ENCODE measurements at regions not wholly inside any gene's neighbourhood (a gene's known extent, or its start where the extent isn't known, plus 50 kb on each side); places are given as distances from the start of the nearest gene placed in this dataset.

GRCh38 chr3:153257673-153258351, 95.8 kb downstream of the RAP2B start:
- Histone ChIP-seq H3K27me3 (ENCODE audit: control insufficient read depth, insufficient read depth, low read length) (no peaks in the 10 kb centered on the region), H3K36me3 (ENCODE audit: control insufficient read depth, insufficient read depth, low read length) (no peaks in the 10 kb centered on the region), H3K9me3 (ENCODE audit: control insufficient read depth, insufficient read depth, low read depth, low read length) (no peaks in the 10 kb centered on the region), H3K4me3 (ENCODE audit: low read depth in 2 of 2, low read length in 2 of 2) (no peak overlapping the region), H3K27ac (ENCODE audit: low read length) (no peak overlapping the region), H3K4me1 (ENCODE audit: control insufficient read depth, insufficient read depth, low read length) (no peaks in the 10 kb centered on the region)
- no TSS peak for BruUV-seq (replicated peaks)
- intact Hi-C loops (cut with micrococcal nuclease; ENCODE audit: unreplicated experiment): no loop called here
- POLR2A ChIA-PET: no interaction called here
- DNase-seq (ENCODE audit: low read depth, low spot score): no peak
- ATAC-seq: no peak
- no peak for TF ChIP-seq TCF7L2 (IDR thresholded peaks at IDR 0.05; ENCODE audit: low read depth, low read length)
- TF ChIP-seq, protein P1, sequence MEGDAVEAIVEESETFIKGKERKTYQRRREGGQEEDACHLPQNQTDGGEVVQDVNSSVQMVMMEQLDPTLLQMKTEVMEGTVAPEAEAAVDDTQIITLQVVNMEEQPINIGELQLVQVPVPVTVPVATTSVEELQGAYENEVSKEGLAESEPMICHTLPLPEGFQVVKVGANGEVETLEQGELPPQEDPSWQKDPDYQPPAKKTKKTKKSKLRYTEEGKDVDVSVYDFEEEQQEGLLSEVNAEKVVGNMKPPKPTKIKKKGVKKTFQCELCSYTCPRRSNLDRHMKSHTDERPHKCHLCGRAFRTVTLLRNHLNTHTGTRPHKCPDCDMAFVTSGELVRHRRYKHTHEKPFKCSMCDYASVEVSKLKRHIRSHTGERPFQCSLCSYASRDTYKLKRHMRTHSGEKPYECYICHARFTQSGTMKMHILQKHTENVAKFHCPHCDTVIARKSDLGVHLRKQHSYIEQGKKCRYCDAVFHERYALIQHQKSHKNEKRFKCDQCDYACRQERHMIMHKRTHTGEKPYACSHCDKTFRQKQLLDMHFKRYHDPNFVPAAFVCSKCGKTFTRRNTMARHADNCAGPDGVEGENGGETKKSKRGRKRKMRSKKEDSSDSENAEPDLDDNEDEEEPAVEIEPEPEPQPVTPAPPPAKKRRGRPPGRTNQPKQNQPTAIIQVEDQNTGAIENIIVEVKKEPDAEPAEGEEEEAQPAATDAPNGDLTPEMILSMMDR (IDR thresholded peaks at IDR 0.05): no peak
- no peak for TF ChIP-seq REST (IDR thresholded peaks at IDR 0.05; ENCODE audit: insufficient read depth in 1 of 2, low read depth in 2 of 2, low read length in 1 of 2)
- TF ChIP-seq SIN3A (IDR thresholded peaks at IDR 0.05; ENCODE audit: borderline replicate concordance, insufficient read depth, low read depth, low read length): no peak
- TF ChIP-seq POLR2AphosphoS5 (IDR thresholded peaks at IDR 0.05; ENCODE audit: low read depth, low read length): no peak
- CTCF ChIA-PET: no interaction called here
- in situ Hi-C loops (cut with HindIII; ENCODE audit: low pct_unique_long_range_greater_than_20kb, low sequenced_read_pairs): no loop called here

GRCh38 chr3:153259956-153260355, 97.9 kb downstream of the RAP2B start:
- Histone ChIP-seq H3K4me3 (ENCODE audit: low read depth in 2 of 2, low read length in 2 of 2) (no peak overlapping the region), H3K27me3 (ENCODE audit: control insufficient read depth, insufficient read depth, low read length) (no peaks in the 10 kb centered on the region), H3K36me3 (ENCODE audit: control insufficient read depth, insufficient read depth, low read length) (no peaks in the 10 kb centered on the region), H3K27ac (ENCODE audit: low read length) (no peak overlapping the region), H3K4me1 (ENCODE audit: control insufficient read depth, insufficient read depth, low read length) (no peaks in the 10 kb centered on the region), H3K9me3 (ENCODE audit: control insufficient read depth, insufficient read depth, low read depth, low read length) (no peaks in the 10 kb centered on the region)
- in situ Hi-C loops (cut with HindIII; ENCODE audit: low pct_unique_long_range_greater_than_20kb, low sequenced_read_pairs): no loop called here
- intact Hi-C loops (cut with micrococcal nuclease; ENCODE audit: unreplicated experiment): no loop called here
- TF ChIP-seq SIN3A (IDR thresholded peaks at IDR 0.05; ENCODE audit: borderline replicate concordance, insufficient read depth, low read depth, low read length) (no peak), TCF7L2 (IDR thresholded peaks at IDR 0.05; ENCODE audit: low read depth, low read length) (no peak), POLR2AphosphoS5 (IDR thresholded peaks at IDR 0.05; ENCODE audit: low read depth, low read length) (no peak), REST (IDR thresholded peaks at IDR 0.05; ENCODE audit: insufficient read depth in 1 of 2, low read depth in 2 of 2, low read length in 1 of 2) (no peak)
- TF ChIP-seq, protein P1 (IDR thresholded peaks at IDR 0.05): no peak
- DNase-seq (ENCODE audit: low read depth, low spot score): no peak
- ATAC-seq: no peak
- ChIA-PET POLR2A (no interaction called here), CTCF (no interaction called here)
- no TSS peak for BruUV-seq (replicated peaks)

Data from Panc1 (cell line).